GM23338 (cell line): ENCODE measurements at regions not wholly inside any gene's neighbourhood (a gene's known extent, or its start where the extent isn't known, plus 50 kb on each side); places are given as distances from the start of the nearest gene placed in this dataset.

ENCODE experiments used
- CREB1 ChIP-seq: fragments of 250-450 bp; sonication (Bioruptor Pico); IDR thresholded peaks from 2 replicates; pipeline ENCODE4 v1.5.0; 2020; ENCODE audit warnings: low read depth, mild to moderate bottlenecking, moderate library complexity
- CTCF ChIP-seq, 2 experiments: fragments of 200-600 bp in 1 of 2; sonication (generic) in 1 of 2; conservative IDR thresholded peaks; 2 replicates each; pipeline versions ENCODE4 v1.5.1 to v1.6.1; 2016 to 2017; ENCODE audit warnings: antibody characterized with exemption in 2 of 2, low read depth in 2 of 2, mild to moderate bottlenecking in 2 of 2, moderate library complexity in 1 of 2
- EZH2 ChIP-seq: fragments of 200-600 bp; sonication (generic); IDR thresholded peaks from one replicate; pipeline ENCODE4 v1.8.0; 2017; ENCODE audit warnings: antibody characterized with exemption, mild to moderate bottlenecking, low read depth; ENCODE audit not compliant: unreplicated experiment
- EZH2phosphoT487 ChIP-seq: fragments of 200-600 bp; sonication (generic); IDR thresholded peaks from one replicate; pipeline ENCODE4 v1.8.1; 2018; ENCODE audit warnings: antibody characterized with exemption; ENCODE audit not compliant: unreplicated experiment
- NANOG ChIP-seq: IDR thresholded peaks from 2 replicates; pipeline ENCODE4 v1.6.1; 2016; ENCODE audit warnings: antibody characterized with exemption, borderline replicate concordance
- POLR2AphosphoS5 ChIP-seq: IDR thresholded peaks from 2 replicates; pipeline ENCODE4 v1.6.1; 2016; ENCODE audit warnings: antibody characterized with exemption, low read depth
- STAT1 ChIP-seq: IDR thresholded peaks from one replicate; pipeline ENCODE4 v1.6.1; 2016; ENCODE audit warnings: antibody characterized with exemption; ENCODE audit not compliant: unreplicated experiment
- TF ChIP-seq, protein P1 (sequence below): fragments of 250-450 bp; sonication (Bioruptor Pico); IDR thresholded peaks from 2 replicates; pipeline ENCODE4 v1.5.0; 2020; ENCODE audit warnings: mild to moderate bottlenecking, moderate library complexity
- TF ChIP-seq, protein P2 (sequence below): IDR thresholded peaks from 2 replicates; pipeline ENCODE4 v1.6.1; 2016; ENCODE audit warnings: antibody characterized with exemption

- TF ChIP-seq, protein P1, sequence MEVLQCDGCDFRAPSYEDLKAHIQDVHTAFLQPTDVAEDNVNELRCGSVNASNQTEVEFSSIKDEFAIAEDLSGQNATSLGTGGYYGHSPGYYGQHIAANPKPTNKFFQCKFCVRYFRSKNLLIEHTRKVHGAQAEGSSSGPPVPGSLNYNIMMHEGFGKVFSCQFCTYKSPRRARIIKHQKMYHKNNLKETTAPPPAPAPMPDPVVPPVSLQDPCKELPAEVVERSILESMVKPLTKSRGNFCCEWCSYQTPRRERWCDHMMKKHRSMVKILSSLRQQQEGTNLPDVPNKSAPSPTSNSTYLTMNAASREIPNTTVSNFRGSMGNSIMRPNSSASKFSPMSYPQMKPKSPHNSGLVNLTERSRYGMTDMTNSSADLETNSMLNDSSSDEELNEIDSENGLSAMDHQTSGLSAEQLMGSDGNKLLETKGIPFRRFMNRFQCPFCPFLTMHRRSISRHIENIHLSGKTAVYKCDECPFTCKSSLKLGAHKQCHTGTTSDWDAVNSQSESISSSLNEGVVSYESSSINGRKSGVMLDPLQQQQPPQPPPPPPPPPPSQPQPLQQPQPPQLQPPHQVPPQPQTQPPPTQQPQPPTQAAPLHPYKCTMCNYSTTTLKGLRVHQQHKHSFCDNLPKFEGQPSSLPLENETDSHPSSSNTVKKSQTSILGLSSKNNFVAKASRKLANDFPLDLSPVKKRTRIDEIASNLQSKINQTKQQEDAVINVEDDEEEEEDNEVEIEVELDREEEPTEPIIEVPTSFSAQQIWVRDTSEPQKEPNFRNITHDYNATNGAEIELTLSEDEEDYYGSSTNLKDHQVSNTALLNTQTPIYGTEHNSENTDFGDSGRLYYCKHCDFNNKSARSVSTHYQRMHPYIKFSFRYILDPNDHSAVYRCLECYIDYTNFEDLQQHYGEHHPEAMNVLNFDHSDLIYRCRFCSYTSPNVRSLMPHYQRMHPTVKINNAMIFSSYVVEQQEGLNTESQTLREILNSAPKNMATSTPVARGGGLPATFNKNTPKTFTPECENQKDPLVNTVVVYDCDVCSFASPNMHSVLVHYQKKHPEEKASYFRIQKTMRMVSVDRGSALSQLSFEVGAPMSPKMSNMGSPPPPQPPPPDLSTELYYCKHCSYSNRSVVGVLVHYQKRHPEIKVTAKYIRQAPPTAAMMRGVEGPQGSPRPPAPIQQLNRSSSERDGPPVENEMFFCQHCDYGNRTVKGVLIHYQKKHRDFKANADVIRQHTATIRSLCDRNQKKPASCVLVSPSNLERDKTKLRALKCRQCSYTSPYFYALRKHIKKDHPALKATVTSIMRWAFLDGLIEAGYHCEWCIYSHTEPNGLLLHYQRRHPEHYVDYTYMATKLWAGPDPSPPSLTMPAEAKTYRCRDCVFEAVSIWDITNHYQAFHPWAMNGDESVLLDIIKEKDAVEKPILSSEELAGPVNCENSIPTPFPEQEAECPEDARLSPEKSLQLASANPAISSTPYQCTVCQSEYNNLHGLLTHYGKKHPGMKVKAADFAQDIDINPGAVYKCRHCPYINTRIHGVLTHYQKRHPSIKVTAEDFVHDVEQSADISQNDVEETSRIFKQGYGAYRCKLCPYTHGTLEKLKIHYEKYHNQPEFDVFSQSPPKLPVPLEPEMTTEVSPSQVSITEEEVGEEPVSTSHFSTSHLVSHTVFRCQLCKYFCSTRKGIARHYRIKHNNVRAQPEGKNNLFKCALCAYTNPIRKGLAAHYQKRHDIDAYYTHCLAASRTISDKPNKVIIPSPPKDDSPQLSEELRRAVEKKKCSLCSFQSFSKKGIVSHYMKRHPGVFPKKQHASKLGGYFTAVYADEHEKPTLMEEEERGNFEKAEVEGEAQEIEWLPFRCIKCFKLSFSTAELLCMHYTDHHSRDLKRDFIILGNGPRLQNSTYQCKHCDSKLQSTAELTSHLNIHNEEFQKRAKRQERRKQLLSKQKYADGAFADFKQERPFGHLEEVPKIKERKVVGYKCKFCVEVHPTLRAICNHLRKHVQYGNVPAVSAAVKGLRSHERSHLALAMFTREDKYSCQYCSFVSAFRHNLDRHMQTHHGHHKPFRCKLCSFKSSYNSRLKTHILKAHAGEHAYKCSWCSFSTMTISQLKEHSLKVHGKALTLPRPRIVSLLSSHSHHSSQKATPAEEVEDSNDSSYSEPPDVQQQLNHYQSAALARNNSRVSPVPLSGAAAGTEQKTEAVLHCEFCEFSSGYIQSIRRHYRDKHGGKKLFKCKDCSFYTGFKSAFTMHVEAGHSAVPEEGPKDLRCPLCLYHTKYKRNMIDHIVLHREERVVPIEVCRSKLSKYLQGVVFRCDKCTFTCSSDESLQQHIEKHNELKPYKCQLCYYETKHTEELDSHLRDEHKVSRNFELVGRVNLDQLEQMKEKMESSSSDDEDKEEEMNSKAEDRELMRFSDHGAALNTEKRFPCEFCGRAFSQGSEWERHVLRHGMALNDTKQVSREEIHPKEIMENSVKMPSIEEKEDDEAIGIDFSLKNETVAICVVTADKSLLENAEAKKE = no peak
- TF ChIP-seq EZH2phosphoT487 (no peak), STAT1 (no peak), POLR2AphosphoS5 (no peak), CREB1 (CRISPR knock-in tag) (no peak), EZH2 (no peak), NANOG (no peak), CTCF (conservative IDR thresholded peaks at IDR 0.05; ENCODE audit: low read depth in 2 of 2) (no peak)
- TF ChIP-seq, protein P2, sequence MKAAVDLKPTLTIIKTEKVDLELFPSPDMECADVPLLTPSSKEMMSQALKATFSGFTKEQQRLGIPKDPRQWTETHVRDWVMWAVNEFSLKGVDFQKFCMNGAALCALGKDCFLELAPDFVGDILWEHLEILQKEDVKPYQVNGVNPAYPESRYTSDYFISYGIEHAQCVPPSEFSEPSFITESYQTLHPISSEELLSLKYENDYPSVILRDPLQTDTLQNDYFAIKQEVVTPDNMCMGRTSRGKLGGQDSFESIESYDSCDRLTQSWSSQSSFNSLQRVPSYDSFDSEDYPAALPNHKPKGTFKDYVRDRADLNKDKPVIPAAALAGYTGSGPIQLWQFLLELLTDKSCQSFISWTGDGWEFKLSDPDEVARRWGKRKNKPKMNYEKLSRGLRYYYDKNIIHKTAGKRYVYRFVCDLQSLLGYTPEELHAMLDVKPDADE = no peak
These were observed 781.2 kb upstream of the GRM7 start (continued) for GRCh38 chr3:6079561-6080179.
